ENCODE measurements at regions not wholly inside any gene's neighbourhood (a gene's known extent, or its start where the extent isn't known, plus 50 kb on each side); places are given as distances from the start of the nearest gene placed in this dataset.

DNA sequence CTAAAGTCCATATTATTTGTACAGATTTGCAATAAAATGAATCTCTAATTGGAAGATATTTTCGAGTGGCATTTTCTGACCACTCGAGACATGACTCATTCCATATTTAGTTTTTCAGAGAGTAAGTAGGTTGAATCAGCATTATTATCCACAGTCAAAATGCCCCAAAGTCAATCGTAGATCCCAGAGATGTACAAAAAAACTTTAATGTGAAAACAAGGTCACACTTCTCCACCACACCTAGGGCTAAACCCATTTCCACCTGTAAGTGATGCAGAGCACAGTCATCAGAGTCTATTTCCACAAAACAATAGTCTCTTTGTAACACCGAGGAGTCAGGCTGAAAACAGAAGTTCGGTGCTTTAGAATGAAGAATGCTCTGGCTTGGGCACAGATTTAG, 117.1 kb upstream of the TENM3 start:
- TF ChIP-seq, protein P1, sequence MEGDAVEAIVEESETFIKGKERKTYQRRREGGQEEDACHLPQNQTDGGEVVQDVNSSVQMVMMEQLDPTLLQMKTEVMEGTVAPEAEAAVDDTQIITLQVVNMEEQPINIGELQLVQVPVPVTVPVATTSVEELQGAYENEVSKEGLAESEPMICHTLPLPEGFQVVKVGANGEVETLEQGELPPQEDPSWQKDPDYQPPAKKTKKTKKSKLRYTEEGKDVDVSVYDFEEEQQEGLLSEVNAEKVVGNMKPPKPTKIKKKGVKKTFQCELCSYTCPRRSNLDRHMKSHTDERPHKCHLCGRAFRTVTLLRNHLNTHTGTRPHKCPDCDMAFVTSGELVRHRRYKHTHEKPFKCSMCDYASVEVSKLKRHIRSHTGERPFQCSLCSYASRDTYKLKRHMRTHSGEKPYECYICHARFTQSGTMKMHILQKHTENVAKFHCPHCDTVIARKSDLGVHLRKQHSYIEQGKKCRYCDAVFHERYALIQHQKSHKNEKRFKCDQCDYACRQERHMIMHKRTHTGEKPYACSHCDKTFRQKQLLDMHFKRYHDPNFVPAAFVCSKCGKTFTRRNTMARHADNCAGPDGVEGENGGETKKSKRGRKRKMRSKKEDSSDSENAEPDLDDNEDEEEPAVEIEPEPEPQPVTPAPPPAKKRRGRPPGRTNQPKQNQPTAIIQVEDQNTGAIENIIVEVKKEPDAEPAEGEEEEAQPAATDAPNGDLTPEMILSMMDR (IDR thresholded peaks at IDR 0.05; ENCODE audit: borderline replicate concordance, extremely low read depth, low read length, poor library complexity, severe bottlenecking), result no peak
- TF ChIP-seq EZH2 (IDR thresholded peaks at IDR 0.05; ENCODE audit: borderline replicate concordance, low read depth, low read length, severe bottlenecking), result no peak
